ENCODE measurements at regions not wholly inside any gene's neighbourhood (a gene's known extent, or its start where the extent isn't known, plus 50 kb on each side); places are given as distances from the start of the nearest gene placed in this dataset.
A peak's percentile ranks its signal among the peaks of the same experiment; 100 is the strongest.
"Not testable (repeated sequence)": the region's sequence is repeated elsewhere in the genome, so short reads cannot be mapped to it uniquely, and the experiment has no call there.

- DNase-seq (ENCODE audit: low read depth): no peak
Observed at GRCh38 chr11:24267014-24267413, 229.8 kb upstream of the LUZP2 start.

GRCh38 chr11:24271798-24272197, 225.1 kb upstream of the LUZP2 start:
- DNase-seq (ENCODE audit: low read depth): no peak

- not testable (repeated sequence) for DNase-seq (ENCODE audit: low read depth)
Observed at GRCh38 chr11:24274214-24274781, 222.6 kb upstream of the LUZP2 start.

GRCh38 chr11:24286238-24286637, 210.6 kb upstream of the LUZP2 start:
- peak; percentile 28 for DNase-seq (ENCODE audit: low read depth)

GRCh38 chr11:24289301-24289700, 207.6 kb upstream of the LUZP2 start:
- DNase-seq (ENCODE audit: low read depth): peak; percentile 11

- no peak for DNase-seq (ENCODE audit: low read depth)
Observed at GRCh38 chr11:24293964-24294363, 202.9 kb upstream of the LUZP2 start.

GRCh38 chr11:24295360-24295759, 201.5 kb upstream of the LUZP2 start:
- DNase-seq (ENCODE audit: low read depth): peak; percentile 36

- no peak for DNase-seq (ENCODE audit: low read depth)
Observed at GRCh38 chr11:24297461-24297860, 199.4 kb upstream of the LUZP2 start.

GRCh38 chr11:24298146-24298545, 198.7 kb upstream of the LUZP2 start:
- peak; percentile 28 for DNase-seq (ENCODE audit: low read depth)

GRCh38 chr11:24311974-24312373, 184.9 kb upstream of the LUZP2 start:
- DNase-seq (ENCODE audit: low read depth): no peak

- DNase-seq (ENCODE audit: low read depth): peak; percentile 91
Observed at GRCh38 chr11:24312464-24313238, 184.2 kb upstream of the LUZP2 start.

GRCh38 chr11:24321229-24321628, 175.6 kb upstream of the LUZP2 start:
- no peak for DNase-seq (ENCODE audit: low read depth)

GRCh38 chr11:24324211-24324610, 172.6 kb upstream of the LUZP2 start:
- peak; percentile 38 for DNase-seq (ENCODE audit: low read depth)

- no peak for DNase-seq (ENCODE audit: low read depth)
Observed at GRCh38 chr11:24344222-24344621, 152.6 kb upstream of the LUZP2 start.

GRCh38 chr11:24348908-24349307, 147.9 kb upstream of the LUZP2 start:
- DNase-seq (ENCODE audit: low read depth): no peak

- no peak for DNase-seq (ENCODE audit: low read depth)
Observed at GRCh38 chr11:24351179-24351578, 145.7 kb upstream of the LUZP2 start.

GRCh38 chr11:24356501-24356900, 140.4 kb upstream of the LUZP2 start:
- DNase-seq (ENCODE audit: low read depth): no peak

GRCh38 chr11:24357620-24358410, 139.0 kb upstream of the LUZP2 start:
- DNase-seq (ENCODE audit: low read depth): no peak

- no peak for DNase-seq (ENCODE audit: low read depth)
Observed at GRCh38 chr11:24372491-24372890, 124.4 kb upstream of the LUZP2 start.

GRCh38 chr11:24373516-24373915, 123.3 kb upstream of the LUZP2 start:
- peak; percentile 7 for DNase-seq (ENCODE audit: low read depth)

GRCh38 chr11:24375351-24375750, 121.5 kb upstream of the LUZP2 start:
- DNase-seq (ENCODE audit: low read depth): no peak

- DNase-seq (ENCODE audit: low read depth): peak; percentile 56
Observed at GRCh38 chr11:24375931-24376330, 120.9 kb upstream of the LUZP2 start.

- no peak for DNase-seq (ENCODE audit: low read depth)
Observed at GRCh38 chr11:24383137-24383536, 113.7 kb upstream of the LUZP2 start.

All from iris pigment epithelial cell (primary cell).